ENCODE measurements at regions not wholly inside any gene's neighbourhood (a gene's known extent, or its start where the extent isn't known, plus 50 kb on each side); places are given as distances from the start of the nearest gene placed in this dataset.

DNA sequence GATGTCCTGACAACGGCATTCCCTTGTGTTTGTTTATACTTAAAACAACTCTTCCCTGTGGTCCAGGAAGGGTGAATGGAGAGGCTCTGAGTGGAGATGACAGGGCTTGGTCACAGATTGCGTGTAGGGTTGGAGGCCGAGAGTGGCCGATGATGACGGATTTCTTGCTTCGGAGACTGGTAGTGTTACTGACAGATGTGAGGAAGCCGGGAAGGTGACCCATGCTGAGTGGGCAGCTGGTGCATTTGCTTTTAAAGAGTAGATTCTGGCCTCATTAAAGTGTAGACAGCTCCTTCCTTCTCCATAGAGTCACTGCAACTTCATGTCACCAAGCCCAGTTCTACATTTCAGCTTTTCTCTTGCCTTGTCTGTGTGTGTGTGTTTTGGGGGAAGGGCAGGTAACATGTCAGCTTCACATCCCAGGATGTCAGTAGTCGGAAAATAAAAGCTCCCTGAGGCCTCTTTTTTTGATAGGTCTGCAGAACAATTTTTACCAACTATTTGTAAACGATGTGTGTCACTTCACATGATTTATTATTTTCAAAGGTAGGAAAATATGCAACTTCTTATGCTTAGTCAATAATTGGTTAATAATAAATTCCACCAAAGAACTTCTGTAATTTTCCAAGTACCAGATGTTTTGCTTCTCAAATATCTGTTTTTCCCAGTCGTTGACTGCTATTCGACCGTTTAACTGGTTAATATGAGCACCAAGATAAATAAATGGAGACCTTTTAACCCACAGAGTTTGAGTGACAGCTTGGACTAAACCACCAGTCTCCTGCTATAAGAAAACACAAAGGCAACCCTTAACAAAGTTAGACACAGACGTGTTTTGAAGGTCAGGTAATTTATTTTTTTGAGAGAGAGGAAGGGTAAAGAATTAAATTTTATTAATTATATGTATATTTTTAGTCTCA lies 436.9 kb downstream of the SLC4A3 start:
- no peak for TF ChIP-seq CTCF (IDR thresholded peaks at IDR 0.05)
- no peak for TF ChIP-seq POLR2A (IDR thresholded peaks at IDR 0.05)
